ENCODE measurements at regions not wholly inside any gene's neighbourhood (a gene's known extent, or its start where the extent isn't known, plus 50 kb on each side); places are given as distances from the start of the nearest gene placed in this dataset.

DNA sequence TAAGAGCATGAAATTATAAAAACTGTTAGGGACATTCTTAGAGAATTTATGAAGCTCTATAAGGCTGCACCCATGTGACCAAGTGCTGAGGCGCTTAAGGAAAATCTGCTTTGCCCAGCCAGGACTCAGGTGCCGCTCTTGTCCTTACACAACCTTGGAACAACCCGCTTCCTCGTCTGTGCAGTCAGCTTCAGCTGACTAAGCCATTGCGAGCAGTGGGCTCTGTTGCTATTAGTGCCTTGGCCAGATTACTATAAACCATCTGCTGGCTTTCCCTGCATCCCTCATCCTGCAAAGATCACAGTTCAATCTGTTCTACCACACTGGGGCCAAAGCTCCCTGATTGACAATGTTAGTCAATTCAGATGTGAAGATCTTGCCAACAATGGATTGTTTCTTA lies 89.1 kb upstream of the E2F3 start:
- H3K36me3 ChIP-seq, result no peaks in the 10 kb centered on the region
- H3K4me3 ChIP-seq, result no peak overlapping the region
- no peaks in the 10 kb centered on the region for H3K4me1 ChIP-seq
- H3K9me3 ChIP-seq, result peaks cover 0 to 6% (median 0%) of the 10 kb centered on the region in 11 donors
- H3K27me3 ChIP-seq, result no peaks in the 10 kb centered on the region
- intact Hi-C loops (cut with DNase I), result no loop called here
- ATAC-seq (no peak), DNase-seq (no peak)
- no peak overlapping the region for H3K27ac ChIP-seq
- TF ChIP-seq, protein P1, sequence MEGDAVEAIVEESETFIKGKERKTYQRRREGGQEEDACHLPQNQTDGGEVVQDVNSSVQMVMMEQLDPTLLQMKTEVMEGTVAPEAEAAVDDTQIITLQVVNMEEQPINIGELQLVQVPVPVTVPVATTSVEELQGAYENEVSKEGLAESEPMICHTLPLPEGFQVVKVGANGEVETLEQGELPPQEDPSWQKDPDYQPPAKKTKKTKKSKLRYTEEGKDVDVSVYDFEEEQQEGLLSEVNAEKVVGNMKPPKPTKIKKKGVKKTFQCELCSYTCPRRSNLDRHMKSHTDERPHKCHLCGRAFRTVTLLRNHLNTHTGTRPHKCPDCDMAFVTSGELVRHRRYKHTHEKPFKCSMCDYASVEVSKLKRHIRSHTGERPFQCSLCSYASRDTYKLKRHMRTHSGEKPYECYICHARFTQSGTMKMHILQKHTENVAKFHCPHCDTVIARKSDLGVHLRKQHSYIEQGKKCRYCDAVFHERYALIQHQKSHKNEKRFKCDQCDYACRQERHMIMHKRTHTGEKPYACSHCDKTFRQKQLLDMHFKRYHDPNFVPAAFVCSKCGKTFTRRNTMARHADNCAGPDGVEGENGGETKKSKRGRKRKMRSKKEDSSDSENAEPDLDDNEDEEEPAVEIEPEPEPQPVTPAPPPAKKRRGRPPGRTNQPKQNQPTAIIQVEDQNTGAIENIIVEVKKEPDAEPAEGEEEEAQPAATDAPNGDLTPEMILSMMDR (IDR thresholded peaks at IDR 0.05), result no peak
- 77 to 90% methylated on average over 5 of the region's 5 CpGs for WGBS, 2 donors

DNA sequence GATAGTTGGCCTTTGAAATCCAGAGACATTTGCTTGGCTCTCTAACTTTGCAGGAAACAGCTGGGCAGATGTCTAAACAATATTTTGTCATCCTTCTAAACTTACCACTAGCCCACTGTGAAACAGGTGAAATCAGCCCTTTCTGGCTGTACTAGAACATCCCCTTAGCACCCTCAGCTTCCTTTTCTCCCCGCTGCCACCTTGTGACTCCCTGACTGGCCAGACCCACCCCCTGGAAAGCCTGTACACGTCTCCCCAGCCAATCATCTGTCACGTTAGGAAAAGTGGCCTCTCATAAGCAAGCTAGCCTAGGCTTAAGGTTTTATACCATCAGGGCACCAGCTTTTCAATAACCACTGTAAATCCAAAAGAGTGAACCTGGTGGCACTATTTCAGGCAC lies 88.6 kb upstream of the E2F3 start:
- Histone ChIP-seq H3K4me1 (no peaks in the 10 kb centered on the region), H3K36me3 (no peaks in the 10 kb centered on the region), H3K27me3 (no peaks in the 10 kb centered on the region), H3K4me3 (no peak overlapping the region), H3K27ac (no peak overlapping the region), H3K9me3 (peaks cover 0 to 6% (median 0%) of the 10 kb centered on the region in 11 donors)
- ATAC-seq (no peak), DNase-seq (no peak)
- intact Hi-C loops (cut with DNase I), result no loop called here
- TF ChIP-seq, protein P1 (IDR thresholded peaks at IDR 0.05), result no peak
- 38 to 48% methylated on average over 3 of the region's 3 CpGs for WGBS, 2 donors

DNA sequence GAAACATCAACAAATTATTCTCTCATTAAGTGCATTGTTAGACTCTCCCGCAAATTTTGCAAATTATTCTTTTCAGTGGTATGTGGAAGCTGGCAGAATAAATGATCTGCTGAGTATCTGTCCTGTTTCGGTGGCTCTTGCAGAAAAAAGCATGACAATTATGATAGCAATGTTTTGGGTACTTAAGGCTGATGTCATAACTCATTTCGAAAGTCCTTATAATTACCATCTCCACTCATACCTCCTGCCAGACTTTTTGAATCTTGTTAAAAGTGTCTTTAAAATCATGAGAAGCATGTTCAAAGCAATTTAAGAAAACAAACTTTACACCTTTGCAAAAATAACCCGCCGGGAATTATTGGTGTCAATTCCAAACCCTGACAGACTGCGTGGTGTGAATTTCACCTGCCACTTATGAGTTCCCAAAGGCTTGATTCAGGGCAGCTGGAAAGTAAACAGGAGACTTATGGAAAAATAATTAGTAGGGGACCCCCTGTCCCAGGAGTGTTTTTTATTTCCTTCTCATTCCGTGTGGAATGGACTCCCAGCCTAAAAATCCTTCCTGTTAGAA lies 87.6 kb upstream of the E2F3 start:
- no peaks in the 10 kb centered on the region for H3K4me1 ChIP-seq
- DNase-seq (no peak), ATAC-seq (no peak)
- TF ChIP-seq, protein P1 (IDR thresholded peaks at IDR 0.05), result no peak
- 60 to 61% methylated on average over 7 of the region's 7 CpGs for WGBS, 2 donors
- no peaks in the 10 kb centered on the region for H3K36me3 ChIP-seq
- intact Hi-C loops (cut with DNase I), result no loop called here
- H3K27ac ChIP-seq, result no peak overlapping the region
- H3K4me3 ChIP-seq, result no peak overlapping the region
- H3K9me3 ChIP-seq, result peaks cover 0 to 6% (median 0%) of the 10 kb centered on the region in 11 donors
- no peaks in the 10 kb centered on the region for H3K27me3 ChIP-seq

DNA sequence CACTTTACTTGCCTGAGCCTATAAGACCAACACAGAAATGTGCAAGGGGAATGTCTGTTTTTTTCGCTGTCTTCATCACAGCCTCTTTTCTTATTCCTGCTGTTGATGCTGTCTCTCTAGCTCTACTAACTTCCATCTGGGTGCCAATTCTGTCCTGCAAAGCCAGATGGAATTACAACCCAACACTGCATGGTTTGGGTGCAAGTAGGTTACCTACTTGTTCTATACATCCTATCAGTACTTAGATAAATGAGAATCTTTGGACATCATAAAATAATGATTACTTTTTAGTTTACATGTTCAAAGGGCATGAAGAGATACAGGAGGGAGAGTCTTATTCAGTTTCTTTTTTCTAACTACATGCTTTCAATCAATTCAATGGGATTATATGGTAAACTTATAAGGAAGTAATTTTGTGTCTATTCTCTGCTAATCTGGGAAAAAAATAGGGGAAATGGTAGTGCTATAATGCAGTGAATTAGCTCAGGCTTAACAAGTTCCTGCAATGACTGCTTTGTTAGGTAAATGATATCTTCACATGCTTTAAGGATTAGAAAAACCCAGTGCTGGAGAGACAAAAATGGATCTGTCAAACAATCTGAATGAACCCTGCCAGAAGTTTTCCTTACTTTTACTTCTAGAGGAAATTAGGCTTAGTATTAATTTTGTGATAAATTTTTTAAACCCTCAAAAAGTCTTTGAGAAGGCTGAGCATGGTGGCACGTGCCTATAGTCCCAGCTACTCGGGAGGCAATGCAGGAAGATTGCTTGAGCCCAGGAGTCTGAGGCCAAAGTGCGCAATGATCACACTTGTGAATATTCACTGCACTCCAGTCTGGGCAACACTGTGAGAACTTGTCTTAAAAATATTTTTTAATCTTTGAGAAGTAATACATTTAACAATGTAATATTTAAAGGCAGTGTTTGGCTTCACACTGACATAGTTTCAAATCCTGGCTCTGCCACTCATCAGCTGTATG lies 86.5 kb upstream of the E2F3 start:
- DNase-seq (no peak), ATAC-seq (no peak)
- TF ChIP-seq, protein P1 (IDR thresholded peaks at IDR 0.05), result no peak
- Histone ChIP-seq H3K27ac (no peak overlapping the region), H3K4me3 (no peak overlapping the region), H3K9me3 (peaks cover 0 to 4% (median 0%) of the 10 kb centered on the region in 11 donors), H3K27me3 (no peaks in the 10 kb centered on the region), H3K36me3 (no peaks in the 10 kb centered on the region), H3K4me1 (peaks cover 0 to 2% (median 0%) of the 10 kb centered on the region in 9 donors)
- intact Hi-C loops (cut with DNase I), result no loop called here
- 82 to 83% methylated on average over 4 of the region's 4 CpGs for WGBS, 2 donors
